ENCODE measurements at regions not wholly inside any gene's neighbourhood (a gene's known extent, or its start where the extent isn't known, plus 50 kb on each side); places are given as distances from the start of the nearest gene placed in this dataset.

DNA sequence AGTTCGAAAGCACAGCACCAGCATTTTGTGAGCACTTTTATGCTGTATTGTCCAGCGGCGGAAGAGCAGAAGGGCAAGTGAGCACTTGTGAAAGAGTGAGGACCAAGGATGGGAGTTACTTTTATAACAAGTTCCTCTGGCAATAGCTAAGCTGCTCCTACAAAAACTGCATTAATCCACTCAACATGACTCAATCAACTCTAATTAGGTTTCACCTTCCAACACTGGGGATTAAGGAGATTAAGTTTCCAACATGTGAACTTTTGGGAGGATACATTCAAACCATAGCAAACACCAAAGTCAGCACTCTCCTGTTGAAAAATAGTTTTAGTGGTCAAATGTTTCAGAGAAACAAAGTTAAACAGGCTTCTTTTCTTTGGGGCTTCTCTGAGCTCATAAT lies 844.5 kb downstream of the REEP3 start:
- TF ChIP-seq, protein P1, sequence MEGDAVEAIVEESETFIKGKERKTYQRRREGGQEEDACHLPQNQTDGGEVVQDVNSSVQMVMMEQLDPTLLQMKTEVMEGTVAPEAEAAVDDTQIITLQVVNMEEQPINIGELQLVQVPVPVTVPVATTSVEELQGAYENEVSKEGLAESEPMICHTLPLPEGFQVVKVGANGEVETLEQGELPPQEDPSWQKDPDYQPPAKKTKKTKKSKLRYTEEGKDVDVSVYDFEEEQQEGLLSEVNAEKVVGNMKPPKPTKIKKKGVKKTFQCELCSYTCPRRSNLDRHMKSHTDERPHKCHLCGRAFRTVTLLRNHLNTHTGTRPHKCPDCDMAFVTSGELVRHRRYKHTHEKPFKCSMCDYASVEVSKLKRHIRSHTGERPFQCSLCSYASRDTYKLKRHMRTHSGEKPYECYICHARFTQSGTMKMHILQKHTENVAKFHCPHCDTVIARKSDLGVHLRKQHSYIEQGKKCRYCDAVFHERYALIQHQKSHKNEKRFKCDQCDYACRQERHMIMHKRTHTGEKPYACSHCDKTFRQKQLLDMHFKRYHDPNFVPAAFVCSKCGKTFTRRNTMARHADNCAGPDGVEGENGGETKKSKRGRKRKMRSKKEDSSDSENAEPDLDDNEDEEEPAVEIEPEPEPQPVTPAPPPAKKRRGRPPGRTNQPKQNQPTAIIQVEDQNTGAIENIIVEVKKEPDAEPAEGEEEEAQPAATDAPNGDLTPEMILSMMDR (IDR thresholded peaks at IDR 0.05), result no peak
- Histone ChIP-seq H3K4me3 (no peak overlapping the region), H3K4me1 (ENCODE audit: low read depth) (no peaks in the 10 kb centered on the region), H3K9me3 (no peaks in the 10 kb centered on the region), H3K36me3 (ENCODE audit: low read depth) (no peaks in the 10 kb centered on the region)
- ATAC-seq (no peak), DNase-seq (no peak)
- intact Hi-C loops (cut with DNase I, micrococcal nuclease), result no loop called here

DNA sequence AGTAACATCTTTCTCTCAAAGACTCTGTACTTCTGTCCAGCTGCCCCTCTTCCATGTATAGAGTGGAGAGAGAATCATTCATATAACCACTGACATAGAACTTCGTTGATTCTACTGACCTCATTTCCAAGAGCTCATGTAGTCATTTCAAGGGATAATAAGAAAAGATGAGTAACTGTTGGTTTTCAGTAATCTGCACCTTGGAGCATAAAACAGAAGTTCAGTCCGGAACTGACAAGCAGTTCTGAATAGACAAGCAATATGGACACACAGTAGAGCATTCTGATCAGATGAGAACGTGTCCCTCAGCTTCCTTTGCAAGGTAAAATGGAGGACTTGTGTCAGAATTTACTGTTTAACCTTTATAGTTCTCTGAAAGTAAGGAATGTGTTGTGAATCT lies 847.1 kb downstream of the REEP3 start:
- TF ChIP-seq, protein P1 (IDR thresholded peaks at IDR 0.05), result no peak
- intact Hi-C loops (cut with DNase I, micrococcal nuclease), result no loop called here
- Histone ChIP-seq H3K4me3 (no peak overlapping the region), H3K9me3 (no peaks in the 10 kb centered on the region), H3K36me3 (ENCODE audit: low read depth) (no peaks in the 10 kb centered on the region), H3K4me1 (ENCODE audit: low read depth) (no peaks in the 10 kb centered on the region)
- DNase-seq (no peak), ATAC-seq (no peak)

DNA sequence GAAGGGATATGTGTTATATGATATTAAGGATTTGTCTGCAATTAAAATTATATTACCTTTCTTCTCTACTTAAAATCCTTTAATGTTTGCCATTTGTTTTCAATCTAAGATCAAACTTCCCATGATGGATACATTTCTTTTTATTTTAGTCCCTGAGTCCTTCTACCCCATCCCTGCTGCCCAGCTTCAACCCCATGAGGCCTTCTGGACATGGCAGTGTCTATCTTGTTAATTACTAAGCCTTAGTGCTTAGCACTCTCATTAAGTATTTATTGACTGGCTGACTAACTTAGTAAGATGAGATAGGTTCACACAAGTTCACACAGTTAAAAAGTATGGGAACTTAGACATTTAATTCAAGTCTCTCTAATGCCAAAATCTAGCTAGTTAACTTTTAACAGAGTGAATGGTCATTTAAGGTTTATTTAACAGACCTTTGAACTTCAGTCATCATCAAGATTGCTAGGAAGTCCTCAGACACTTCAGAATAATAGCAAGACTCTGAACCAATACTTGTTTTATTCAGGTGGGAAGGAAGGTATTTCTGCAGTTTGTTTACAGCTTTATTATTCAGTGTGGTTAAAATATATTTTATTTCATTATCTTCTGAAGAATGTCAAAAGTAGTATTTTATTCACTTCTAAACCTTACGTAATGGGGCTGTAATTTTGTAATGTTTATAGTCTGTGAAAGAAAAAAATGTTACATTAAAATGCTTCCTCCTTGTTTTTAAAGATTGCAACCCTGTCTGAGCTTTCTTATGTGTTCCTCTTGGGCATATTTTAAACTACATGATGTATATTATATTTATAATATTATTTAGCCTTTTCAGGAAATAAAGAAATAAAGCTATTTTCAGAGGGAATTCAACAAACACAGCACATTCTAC lies 848.9 kb downstream of the REEP3 start:
- DNase-seq, result no peak
- intact Hi-C loops (cut with DNase I, micrococcal nuclease), result no loop called here
- peak; percentile 92 for ATAC-seq

DNA sequence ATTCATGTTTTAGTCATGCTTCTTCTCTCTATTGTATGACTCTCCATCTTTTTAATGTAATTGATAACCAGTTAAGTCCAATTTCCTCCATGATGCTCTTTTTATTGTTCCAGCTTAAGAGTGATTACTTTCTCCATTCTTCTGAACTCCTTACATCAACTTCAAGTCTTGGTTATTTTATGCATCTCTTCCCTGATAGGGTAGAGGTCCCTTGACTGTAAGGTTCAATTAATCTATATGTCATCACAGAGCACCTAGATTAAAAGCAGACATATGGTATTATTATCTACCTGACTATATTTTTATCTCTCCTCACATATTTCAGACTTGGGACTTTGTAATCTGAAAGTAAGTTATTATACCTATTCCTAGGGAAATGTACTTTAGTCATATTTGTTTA lies 853.1 kb downstream of the REEP3 start:
- ATAC-seq (no peak), DNase-seq (no peak)
- intact Hi-C loops (cut with DNase I, micrococcal nuclease), result no loop called here
- TF ChIP-seq, protein P1 (IDR thresholded peaks at IDR 0.05), result no peak
- Histone ChIP-seq H3K36me3 (ENCODE audit: low read depth) (no peaks in the 10 kb centered on the region), H3K9me3 (no peaks in the 10 kb centered on the region), H3K4me3 (no peak overlapping the region), H3K4me1 (ENCODE audit: low read depth) (no peaks in the 10 kb centered on the region)

More for the DNA sequence above, 848.9 kb downstream of the REEP3 start:
- TF ChIP-seq, protein P1 (IDR thresholded peaks at IDR 0.05), result no peak
- Histone ChIP-seq H3K4me3 (no peak overlapping the region), H3K9me3 (no peaks in the 10 kb centered on the region), H3K36me3 (ENCODE audit: low read depth) (no peaks in the 10 kb centered on the region), H3K4me1 (ENCODE audit: low read depth) (no peaks in the 10 kb centered on the region)

DNA sequence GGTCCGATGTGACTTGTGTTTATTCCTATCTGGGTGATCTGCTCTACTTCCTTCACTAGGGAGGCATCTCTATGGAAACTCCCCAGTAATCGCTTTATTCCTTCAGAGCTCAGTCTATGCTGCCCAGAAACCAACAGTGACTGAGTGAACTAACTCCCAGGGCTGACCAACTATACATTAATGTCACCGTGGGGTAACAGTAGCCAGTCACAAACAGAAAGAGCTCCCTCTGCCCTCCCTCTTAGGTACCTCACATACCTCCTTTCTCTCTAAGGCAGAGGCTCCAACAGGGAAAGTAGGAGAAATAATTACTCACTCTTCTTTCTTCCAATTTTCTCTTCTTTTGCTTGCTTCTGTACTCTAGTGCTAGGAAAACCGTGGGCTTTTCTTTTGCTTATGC lies 855.0 kb downstream of the REEP3 start:
- TF ChIP-seq, protein P1 (IDR thresholded peaks at IDR 0.05), result no peak
- peak; percentile 67 for ATAC-seq
- Histone ChIP-seq H3K4me3 (no peak overlapping the region), H3K36me3 (ENCODE audit: low read depth) (no peaks in the 10 kb centered on the region), H3K4me1 (ENCODE audit: low read depth) (no peaks in the 10 kb centered on the region), H3K9me3 (no peaks in the 10 kb centered on the region)
- DNase-seq, result peak in 1 of 3 donors; percentile 7
- intact Hi-C loops (cut with DNase I, micrococcal nuclease), result no loop called here
